Caki2 (cell line): ENCODE measurements at regions not wholly inside any gene's neighbourhood (a gene's known extent, or its start where the extent isn't known, plus 50 kb on each side); places are given as distances from the start of the nearest gene placed in this dataset.
"Not testable (repeated sequence)": the region's sequence is repeated elsewhere in the genome, so short reads cannot be mapped to it uniquely, and the experiment has no call there.

ENCODE experiments used
- DNase-seq: peaks from one replicate; pipeline ENCODE4 v3.0.0-alpha.2; 2015; ENCODE audit warnings: low read depth
- in situ Hi-C: cut with HindIII; loops from 2 replicates; pipeline ENCODE4 v1.10.0; 2016; ENCODE audit warnings: low sequenced_read_pairs, low pct_unique_long_range_greater_than_20kb, mixed read lengths

DNA sequence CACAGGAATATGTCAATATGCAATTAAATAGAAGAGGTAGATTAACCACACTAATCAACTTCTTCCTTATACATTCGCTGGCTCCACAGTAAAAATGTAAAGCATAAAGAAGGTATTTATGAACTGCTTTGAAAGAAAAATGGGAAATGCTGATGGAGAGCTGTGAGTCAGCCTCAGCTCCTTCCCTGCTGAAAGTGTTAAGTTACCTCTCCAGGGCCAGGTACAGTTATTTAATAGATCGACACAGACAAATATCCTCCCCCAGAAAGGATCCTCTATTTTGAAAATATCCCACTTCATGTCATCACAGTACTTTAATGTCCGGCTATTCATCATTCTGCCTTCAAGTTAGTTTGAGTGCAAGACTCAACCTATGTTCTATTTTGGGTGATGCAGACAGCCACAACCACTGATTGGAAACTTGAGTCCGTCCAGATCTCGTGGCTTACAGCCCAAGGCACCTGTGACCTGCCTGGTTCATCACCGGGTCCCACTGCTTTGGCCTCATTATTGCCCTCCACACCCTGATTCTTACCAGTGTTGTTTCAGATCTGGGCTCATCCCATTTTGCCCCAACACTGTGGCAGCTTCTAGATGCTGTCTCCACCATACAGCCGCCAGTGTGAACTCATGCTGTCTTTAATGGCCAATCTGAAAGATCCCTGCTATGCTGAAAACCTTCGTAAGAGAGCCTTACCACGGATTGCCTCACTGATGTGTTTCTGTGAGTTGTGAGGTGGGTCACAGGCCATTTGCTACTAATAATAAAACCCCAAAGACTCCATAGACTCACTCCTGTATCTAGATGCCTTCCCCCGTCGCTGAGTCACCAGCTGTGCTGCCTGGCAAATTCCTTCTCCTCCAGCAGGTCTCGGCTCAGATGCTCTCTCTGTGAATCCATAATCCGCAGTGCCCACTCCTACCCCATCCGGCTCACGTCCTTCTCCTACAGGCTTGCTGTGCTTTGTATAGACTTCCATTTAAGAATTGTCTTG, 56.2 kb upstream of the DDAH1 start:
- peak; percentile 55 for DNase-seq
- in situ Hi-C loops: not testable (repeated sequence)

- in situ Hi-C loops: not testable (repeated sequence)
Measured at GRCh38 chr1:85522458-85522857, 57.5 kb upstream of the DDAH1 start.

GRCh38 chr1:85523061-85523460, 57.5 kb upstream of the CCN1 start:
- in situ Hi-C loops, DNase-seq: not testable (repeated sequence)

More at GRCh38 chr1:85522458-85522857, 57.5 kb upstream of the DDAH1 start:
- not testable (repeated sequence) for DNase-seq

GRCh38 chr1:85524281-85524886, 56.2 kb upstream of the CCN1 start:
- in situ Hi-C loops, DNase-seq: not testable (repeated sequence)

- DNase-seq, in situ Hi-C loops: not testable (repeated sequence)
Measured at GRCh38 chr1:85525591-85525991, 55.0 kb upstream of the CCN1 start.

GRCh38 chr1:85526216-85526615, 54.3 kb upstream of the CCN1 start:
- in situ Hi-C loops: not testable (repeated sequence)
- peak; percentile 2 for DNase-seq

DNA sequence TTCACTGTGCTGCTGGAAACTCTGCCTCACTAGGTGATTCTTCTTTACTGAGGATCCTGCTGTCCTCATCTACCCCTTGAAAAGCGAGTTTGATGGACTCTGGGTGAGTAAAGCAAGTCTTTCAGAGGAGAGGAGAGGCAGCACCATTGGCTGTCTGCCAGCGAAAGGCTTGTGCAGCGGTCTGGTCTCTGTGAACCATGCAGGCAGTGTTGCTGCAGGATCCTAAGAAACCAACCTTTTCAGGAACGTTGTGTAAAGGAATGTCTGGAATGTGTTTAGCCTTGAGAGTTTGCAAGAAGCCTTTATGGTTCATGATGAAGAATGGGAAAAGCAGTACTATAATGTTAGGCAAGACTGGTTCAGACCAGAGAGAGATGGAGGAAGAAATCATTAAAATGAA, 53.4 kb upstream of the CCN1 start:
- peak; percentile 78 for DNase-seq

More for the DNA sequence above, 53.4 kb upstream of the CCN1 start:
- in situ Hi-C loops: not testable (repeated sequence)
